ENCODE measurements at regions not wholly inside any gene's neighbourhood (a gene's known extent, or its start where the extent isn't known, plus 50 kb on each side); places are given as distances from the start of the nearest gene placed in this dataset.

DNA sequence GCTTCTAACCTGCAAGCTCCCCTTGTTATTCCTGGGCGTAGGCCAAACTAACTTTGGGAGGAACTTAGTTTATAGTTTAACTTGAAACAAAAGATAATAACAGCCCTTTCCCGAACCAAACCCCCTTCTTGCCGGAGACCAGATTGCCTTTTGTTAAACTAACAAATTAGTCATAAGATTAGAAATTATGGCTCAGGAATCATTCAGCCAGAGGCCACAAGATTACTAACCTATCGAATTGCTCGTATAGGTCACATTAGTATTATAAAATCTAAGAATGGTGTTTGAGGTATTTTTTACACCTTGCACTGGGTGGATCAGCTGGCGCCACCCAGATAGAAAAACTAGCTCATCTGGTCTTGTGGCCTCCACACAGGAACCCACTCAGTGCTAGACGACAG, 65.3 kb upstream of the RAP2B start:
- TF ChIP-seq EP300 (IDR thresholded peaks at IDR 0.05) (no peak), POLR2AphosphoS5 (IDR thresholded peaks at IDR 0.05) (peak in 1 of 3 donors; percentile 38)
- peak overlapping the region; percentile 21 to 72 (median 42) for H3K27ac ChIP-seq
- H3K27me3 ChIP-seq, result no peaks in the 10 kb centered on the region
- WGBS, 5 donors, result 29 to 58% (median 37%) methylated on average over 7 of the region's 7 CpGs
- no peaks in the 10 kb centered on the region for H3K36me3 ChIP-seq
- intact Hi-C loops (cut with DNase I; ENCODE audit: low total_unique reads), result no loop called here
- H3K4me1 ChIP-seq, result peaks cover 0 to 13% (median 2%) of the 10 kb centered on the region in 4 donors
- H3K4me3 ChIP-seq, result no peak overlapping the region
- peak; percentile 31 for DNase-seq
- H3K9me3 ChIP-seq, result no peaks in the 10 kb centered on the region

GRCh38 chr3:153097213-153097612, 64.8 kb upstream of the RAP2B start:
- intact Hi-C loops (cut with DNase I; ENCODE audit: low total_unique reads), result no loop called here
- Histone ChIP-seq H3K27me3 (no peaks in the 10 kb centered on the region), H3K4me1 (peaks cover 0 to 13% (median 2%) of the 10 kb centered on the region in 4 donors), H3K36me3 (no peaks in the 10 kb centered on the region), H3K4me3 (no peak overlapping the region), H3K9me3 (no peaks in the 10 kb centered on the region), H3K27ac (peak overlapping the region; percentile 21 to 72 (median 34))
- no peak for DNase-seq
- TF ChIP-seq EP300 (IDR thresholded peaks at IDR 0.05), result no peak
- TF ChIP-seq POLR2A (IDR thresholded peaks at IDR 0.05), result no peak
- TF ChIP-seq, protein P1, sequence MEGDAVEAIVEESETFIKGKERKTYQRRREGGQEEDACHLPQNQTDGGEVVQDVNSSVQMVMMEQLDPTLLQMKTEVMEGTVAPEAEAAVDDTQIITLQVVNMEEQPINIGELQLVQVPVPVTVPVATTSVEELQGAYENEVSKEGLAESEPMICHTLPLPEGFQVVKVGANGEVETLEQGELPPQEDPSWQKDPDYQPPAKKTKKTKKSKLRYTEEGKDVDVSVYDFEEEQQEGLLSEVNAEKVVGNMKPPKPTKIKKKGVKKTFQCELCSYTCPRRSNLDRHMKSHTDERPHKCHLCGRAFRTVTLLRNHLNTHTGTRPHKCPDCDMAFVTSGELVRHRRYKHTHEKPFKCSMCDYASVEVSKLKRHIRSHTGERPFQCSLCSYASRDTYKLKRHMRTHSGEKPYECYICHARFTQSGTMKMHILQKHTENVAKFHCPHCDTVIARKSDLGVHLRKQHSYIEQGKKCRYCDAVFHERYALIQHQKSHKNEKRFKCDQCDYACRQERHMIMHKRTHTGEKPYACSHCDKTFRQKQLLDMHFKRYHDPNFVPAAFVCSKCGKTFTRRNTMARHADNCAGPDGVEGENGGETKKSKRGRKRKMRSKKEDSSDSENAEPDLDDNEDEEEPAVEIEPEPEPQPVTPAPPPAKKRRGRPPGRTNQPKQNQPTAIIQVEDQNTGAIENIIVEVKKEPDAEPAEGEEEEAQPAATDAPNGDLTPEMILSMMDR (IDR thresholded peaks at IDR 0.05), result no peak
- TF ChIP-seq POLR2AphosphoS5 (IDR thresholded peaks at IDR 0.05), result no peak

- H3K27ac ChIP-seq, result no peak overlapping the region
- DNase-seq, result peak in 1 of 2 donors; percentile 11
These were observed 62.9 kb upstream of the RAP2B start for GRCh38 chr3:153099131-153099530.

GRCh38 chr3:153103406-153103945, 58.5 kb upstream of the RAP2B start:
- peak overlapping the region in 1 of 5 donors; percentile 47 for H3K27ac ChIP-seq
- H3K36me3 ChIP-seq, result no peaks in the 10 kb centered on the region
- TF ChIP-seq EP300 (IDR thresholded peaks at IDR 0.05) (no peak), POLR2A (IDR thresholded peaks at IDR 0.05) (no peak), POLR2AphosphoS5 (IDR thresholded peaks at IDR 0.05) (no peak)
- TF ChIP-seq, protein P1 (IDR thresholded peaks at IDR 0.05), result no peak
- no peaks in the 10 kb centered on the region for H3K27me3 ChIP-seq
- 15 to 34% (median 23%) methylated on average over 2 of the region's 2 CpGs for WGBS, 5 donors
- no peaks in the 10 kb centered on the region for H3K9me3 ChIP-seq
- H3K4me3 ChIP-seq, result no peak overlapping the region
- intact Hi-C loops (cut with DNase I; ENCODE audit: low total_unique reads), result no loop called here
- DNase-seq, result peak in 1 of 2 donors; percentile 18
- H3K4me1 ChIP-seq, result no peaks in the 10 kb centered on the region

More at GRCh38 chr3:153099131-153099530, 62.9 kb upstream of the RAP2B start:
- Histone ChIP-seq H3K27me3 (no peaks in the 10 kb centered on the region), H3K36me3 (no peaks in the 10 kb centered on the region), H3K4me3 (no peak overlapping the region), H3K9me3 (no peaks in the 10 kb centered on the region), H3K4me1 (peaks cover 0 to 12% (median 2%) of the 10 kb centered on the region in 4 donors)
- TF ChIP-seq POLR2A (IDR thresholded peaks at IDR 0.05), result no peak
- TF ChIP-seq EP300 (IDR thresholded peaks at IDR 0.05), result no peak
- no peak for TF ChIP-seq POLR2AphosphoS5 (IDR thresholded peaks at IDR 0.05)
- TF ChIP-seq, protein P1 (IDR thresholded peaks at IDR 0.05), result no peak
- WGBS, 5 donors, result 68 to 79% (median 74%) methylated on average over 9 of the region's 9 CpGs
- intact Hi-C loops (cut with DNase I; ENCODE audit: low total_unique reads), result no loop called here

DNA sequence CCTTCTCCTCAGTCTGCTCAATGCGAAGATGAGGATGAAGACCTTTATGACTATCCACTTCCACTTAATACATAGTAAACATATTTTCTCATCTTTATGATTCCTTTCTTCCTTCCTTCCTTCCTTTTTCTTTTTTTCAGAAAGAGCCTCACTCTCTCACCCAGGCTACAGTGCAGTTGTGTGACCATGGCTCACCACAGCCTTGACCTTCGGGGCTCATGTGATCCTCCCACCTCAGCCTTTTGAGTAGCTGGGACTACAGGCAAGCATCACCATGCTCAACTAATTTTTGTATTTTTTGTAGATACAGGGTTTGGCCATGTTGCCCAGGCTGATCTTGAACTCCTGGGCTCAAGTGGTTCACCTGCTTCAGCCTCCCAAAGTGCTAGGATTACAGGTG, 52.0 kb upstream of the RAP2B start:
- no peak for TF ChIP-seq POLR2AphosphoS5 (IDR thresholded peaks at IDR 0.05)
- intact Hi-C loops (cut with DNase I; ENCODE audit: low total_unique reads), result no loop called here
- Histone ChIP-seq H3K9me3 (no peaks in the 10 kb centered on the region), H3K4me1 (no peaks in the 10 kb centered on the region), H3K27me3 (no peaks in the 10 kb centered on the region), H3K27ac (no peak overlapping the region), H3K4me3 (no peak overlapping the region), H3K36me3 (no peaks in the 10 kb centered on the region)
- no peak for DNase-seq
- WGBS, 5 donors, result 83 to 95% (median 92%) methylated on average over 2 of the region's 2 CpGs
